ENCODE measurements at regions not wholly inside any gene's neighbourhood (a gene's known extent, or its start where the extent isn't known, plus 50 kb on each side); places are given as distances from the start of the nearest gene placed in this dataset.

DNA sequence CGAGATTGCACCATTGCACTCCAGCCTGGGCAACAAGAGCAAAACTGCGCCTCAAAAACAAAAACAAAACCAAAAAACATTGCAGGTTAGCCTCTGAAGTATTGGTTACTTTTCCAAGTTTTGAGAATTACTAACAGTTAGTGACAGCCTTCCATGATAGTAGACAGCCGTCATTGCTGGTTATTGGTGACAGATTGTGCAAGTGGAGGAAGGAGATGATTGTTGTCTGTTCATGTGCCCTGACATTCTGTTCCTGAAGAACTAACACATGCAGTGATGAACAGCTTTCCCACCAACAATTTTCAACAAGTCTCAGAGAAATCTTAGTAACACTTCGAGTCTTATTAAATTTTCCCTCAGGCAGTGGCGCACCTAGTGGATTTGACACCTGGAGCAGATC lies 89.3 kb upstream of the NAP1L1 start:
- TF ChIP-seq, protein P1, sequence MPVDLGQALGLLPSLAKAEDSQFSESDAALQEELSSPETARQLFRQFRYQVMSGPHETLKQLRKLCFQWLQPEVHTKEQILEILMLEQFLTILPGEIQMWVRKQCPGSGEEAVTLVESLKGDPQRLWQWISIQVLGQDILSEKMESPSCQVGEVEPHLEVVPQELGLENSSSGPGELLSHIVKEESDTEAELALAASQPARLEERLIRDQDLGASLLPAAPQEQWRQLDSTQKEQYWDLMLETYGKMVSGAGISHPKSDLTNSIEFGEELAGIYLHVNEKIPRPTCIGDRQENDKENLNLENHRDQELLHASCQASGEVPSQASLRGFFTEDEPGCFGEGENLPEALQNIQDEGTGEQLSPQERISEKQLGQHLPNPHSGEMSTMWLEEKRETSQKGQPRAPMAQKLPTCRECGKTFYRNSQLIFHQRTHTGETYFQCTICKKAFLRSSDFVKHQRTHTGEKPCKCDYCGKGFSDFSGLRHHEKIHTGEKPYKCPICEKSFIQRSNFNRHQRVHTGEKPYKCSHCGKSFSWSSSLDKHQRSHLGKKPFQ (tag by site-specific recombination; IDR thresholded peaks at IDR 0.05), result no peak
- TF ChIP-seq, protein P2, sequence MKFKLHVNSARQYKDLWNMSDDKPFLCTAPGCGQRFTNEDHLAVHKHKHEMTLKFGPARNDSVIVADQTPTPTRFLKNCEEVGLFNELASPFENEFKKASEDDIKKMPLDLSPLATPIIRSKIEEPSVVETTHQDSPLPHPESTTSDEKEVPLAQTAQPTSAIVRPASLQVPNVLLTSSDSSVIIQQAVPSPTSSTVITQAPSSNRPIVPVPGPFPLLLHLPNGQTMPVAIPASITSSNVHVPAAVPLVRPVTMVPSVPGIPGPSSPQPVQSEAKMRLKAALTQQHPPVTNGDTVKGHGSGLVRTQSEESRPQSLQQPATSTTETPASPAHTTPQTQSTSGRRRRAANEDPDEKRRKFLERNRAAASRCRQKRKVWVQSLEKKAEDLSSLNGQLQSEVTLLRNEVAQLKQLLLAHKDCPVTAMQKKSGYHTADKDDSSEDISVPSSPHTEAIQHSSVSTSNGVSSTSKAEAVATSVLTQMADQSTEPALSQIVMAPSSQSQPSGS (tag by site-specific recombination; IDR thresholded peaks at IDR 0.05; ENCODE audit: low read depth), result no peak
- TF ChIP-seq ZBTB1 (tag by site-specific recombination; IDR thresholded peaks at IDR 0.05), result no peak
- TF ChIP-seq, protein P3, sequence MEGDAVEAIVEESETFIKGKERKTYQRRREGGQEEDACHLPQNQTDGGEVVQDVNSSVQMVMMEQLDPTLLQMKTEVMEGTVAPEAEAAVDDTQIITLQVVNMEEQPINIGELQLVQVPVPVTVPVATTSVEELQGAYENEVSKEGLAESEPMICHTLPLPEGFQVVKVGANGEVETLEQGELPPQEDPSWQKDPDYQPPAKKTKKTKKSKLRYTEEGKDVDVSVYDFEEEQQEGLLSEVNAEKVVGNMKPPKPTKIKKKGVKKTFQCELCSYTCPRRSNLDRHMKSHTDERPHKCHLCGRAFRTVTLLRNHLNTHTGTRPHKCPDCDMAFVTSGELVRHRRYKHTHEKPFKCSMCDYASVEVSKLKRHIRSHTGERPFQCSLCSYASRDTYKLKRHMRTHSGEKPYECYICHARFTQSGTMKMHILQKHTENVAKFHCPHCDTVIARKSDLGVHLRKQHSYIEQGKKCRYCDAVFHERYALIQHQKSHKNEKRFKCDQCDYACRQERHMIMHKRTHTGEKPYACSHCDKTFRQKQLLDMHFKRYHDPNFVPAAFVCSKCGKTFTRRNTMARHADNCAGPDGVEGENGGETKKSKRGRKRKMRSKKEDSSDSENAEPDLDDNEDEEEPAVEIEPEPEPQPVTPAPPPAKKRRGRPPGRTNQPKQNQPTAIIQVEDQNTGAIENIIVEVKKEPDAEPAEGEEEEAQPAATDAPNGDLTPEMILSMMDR (tag by site-specific recombination; IDR thresholded peaks at IDR 0.05), result no peak
- TF ChIP-seq KLF8 (tag by site-specific recombination; IDR thresholded peaks at IDR 0.05), result no peak
- no peak for TF ChIP-seq ZNF48 (tag by site-specific recombination; IDR thresholded peaks at IDR 0.05)
- TF ChIP-seq KLF10 (tag by site-specific recombination; IDR thresholded peaks at IDR 0.05), result no peak
- TF ChIP-seq, protein P4, sequence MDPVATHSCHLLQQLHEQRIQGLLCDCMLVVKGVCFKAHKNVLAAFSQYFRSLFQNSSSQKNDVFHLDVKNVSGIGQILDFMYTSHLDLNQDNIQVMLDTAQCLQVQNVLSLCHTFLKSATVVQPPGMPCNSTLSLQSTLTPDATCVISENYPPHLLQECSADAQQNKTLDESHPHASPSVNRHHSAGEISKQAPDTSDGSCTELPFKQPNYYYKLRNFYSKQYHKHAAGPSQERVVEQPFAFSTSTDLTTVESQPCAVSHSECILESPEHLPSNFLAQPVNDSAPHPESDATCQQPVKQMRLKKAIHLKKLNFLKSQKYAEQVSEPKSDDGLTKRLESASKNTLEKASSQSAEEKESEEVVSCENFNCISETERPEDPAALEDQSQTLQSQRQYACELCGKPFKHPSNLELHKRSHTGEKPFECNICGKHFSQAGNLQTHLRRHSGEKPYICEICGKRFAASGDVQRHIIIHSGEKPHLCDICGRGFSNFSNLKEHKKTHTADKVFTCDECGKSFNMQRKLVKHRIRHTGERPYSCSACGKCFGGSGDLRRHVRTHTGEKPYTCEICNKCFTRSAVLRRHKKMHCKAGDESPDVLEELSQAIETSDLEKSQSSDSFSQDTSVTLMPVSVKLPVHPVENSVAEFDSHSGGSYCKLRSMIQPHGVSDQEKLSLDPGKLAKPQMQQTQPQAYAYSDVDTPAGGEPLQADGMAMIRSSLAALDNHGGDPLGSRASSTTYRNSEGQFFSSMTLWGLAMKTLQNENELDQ (tag by site-specific recombination; IDR thresholded peaks at IDR 0.05; ENCODE audit: low read depth), result no peak
- no peak for TF ChIP-seq SP2 (tag by site-specific recombination; IDR thresholded peaks at IDR 0.05)
- TF ChIP-seq, protein P5, sequence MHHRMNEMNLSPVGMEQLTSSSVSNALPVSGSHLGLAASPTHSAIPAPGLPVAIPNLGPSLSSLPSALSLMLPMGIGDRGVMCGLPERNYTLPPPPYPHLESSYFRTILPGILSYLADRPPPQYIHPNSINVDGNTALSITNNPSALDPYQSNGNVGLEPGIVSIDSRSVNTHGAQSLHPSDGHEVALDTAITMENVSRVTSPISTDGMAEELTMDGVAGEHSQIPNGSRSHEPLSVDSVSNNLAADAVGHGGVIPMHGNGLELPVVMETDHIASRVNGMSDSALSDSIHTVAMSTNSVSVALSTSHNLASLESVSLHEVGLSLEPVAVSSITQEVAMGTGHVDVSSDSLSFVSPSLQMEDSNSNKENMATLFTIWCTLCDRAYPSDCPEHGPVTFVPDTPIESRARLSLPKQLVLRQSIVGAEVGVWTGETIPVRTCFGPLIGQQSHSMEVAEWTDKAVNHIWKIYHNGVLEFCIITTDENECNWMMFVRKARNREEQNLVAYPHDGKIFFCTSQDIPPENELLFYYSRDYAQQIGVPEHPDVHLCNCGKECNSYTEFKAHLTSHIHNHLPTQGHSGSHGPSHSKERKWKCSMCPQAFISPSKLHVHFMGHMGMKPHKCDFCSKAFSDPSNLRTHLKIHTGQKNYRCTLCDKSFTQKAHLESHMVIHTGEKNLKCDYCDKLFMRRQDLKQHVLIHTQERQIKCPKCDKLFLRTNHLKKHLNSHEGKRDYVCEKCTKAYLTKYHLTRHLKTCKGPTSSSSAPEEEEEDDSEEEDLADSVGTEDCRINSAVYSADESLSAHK (tag by site-specific recombination; IDR thresholded peaks at IDR 0.05), result no peak
- no peak for TF ChIP-seq MYNN (tag by site-specific recombination; IDR thresholded peaks at IDR 0.05; ENCODE audit: borderline replicate concordance)
- TF ChIP-seq ZNF521 (tag by site-specific recombination; IDR thresholded peaks at IDR 0.05), result no peak
- TF ChIP-seq ZNF155 (tag by site-specific recombination; IDR thresholded peaks at IDR 0.05), result no peak
- TF ChIP-seq MEIS1 (CRISPR knock-in tag; IDR thresholded peaks at IDR 0.05; ENCODE audit: borderline replicate concordance), result no peak

All from HEK293 (cell line).